ENCODE measurements at regions not wholly inside any gene's neighbourhood (a gene's known extent, or its start where the extent isn't known, plus 50 kb on each side); places are given as distances from the start of the nearest gene placed in this dataset.

- Histone ChIP-seq H3K27me3 (ENCODE audit: insufficient read depth) (no peaks in the 10 kb centered on the region), H4K20me1 (ENCODE audit: insufficient read depth) (no peaks in the 10 kb centered on the region), H3K4me2 (no peak overlapping the region), H3K9me2 (0 out of 2 replicates have a peak, but pooled peaks cover 3% of the 10 kb centered on the region), H3K9me3 (no peaks in the 10 kb centered on the region), H3K4me1 (ENCODE audit: control insufficient read depth in 1 of 2, insufficient read depth in 2 of 2, low read depth in 1 of 2, low read length in 1 of 2) (no peaks in the 10 kb centered on the region), H2AFZ (ENCODE audit: low read depth) (no peak overlapping the region), H3K27ac (ENCODE audit: low read depth in 2 of 2, low read length in 1 of 2) (no peak overlapping the region), H3K4me3 (ENCODE audit: low read depth in 2 of 2, low read length in 1 of 2) (no peak overlapping the region), H3F3A (replicated peaks; ENCODE audit: insufficient read depth) (no peaks in the 10 kb centered on the region), H3K79me2 (ENCODE audit: insufficient read depth) (no peaks in the 10 kb centered on the region), H3K9ac (no peak overlapping the region), H3K36me3 (replicated peaks in 1 of 2; ENCODE audit: control insufficient read depth in 1 of 2, insufficient read depth in 2 of 2, low read length in 1 of 2) (no peaks in the 10 kb centered on the region)
- POLR2A ChIA-PET: no interaction called here
- TF ChIP-seq MEF2A (IDR thresholded peaks at IDR 0.05; ENCODE audit: borderline replicate concordance, low read depth) (no peak), SIN3A (IDR thresholded peaks at IDR 0.05; ENCODE audit: borderline replicate concordance, low read depth, low read length) (no peak), EP300 (IDR thresholded peaks at IDR 0.05; ENCODE audit: borderline replicate concordance in 1 of 2, low read depth in 1 of 2, low read length in 1 of 2) (no peak), USF2 (IDR thresholded peaks at IDR 0.05; ENCODE audit: borderline replicate concordance, low read depth, low read length) (no peak), REST (IDR thresholded peaks at IDR 0.05; ENCODE audit: low read depth, low read length) (no peak), JUND (IDR thresholded peaks at IDR 0.05) (no peak), TEAD4 (IDR thresholded peaks at IDR 0.05; ENCODE audit: borderline replicate concordance, insufficient read depth) (no peak), RAD21 (IDR thresholded peaks at IDR 0.05; ENCODE audit: low read length) (no peak), NFIC (IDR thresholded peaks at IDR 0.05; ENCODE audit: borderline replicate concordance) (no peak), RFX5 (IDR thresholded peaks at IDR 0.05; ENCODE audit: low read length) (no peak), FOXJ3 (CRISPR knock-in tag; IDR thresholded peaks at IDR 0.05) (no peak), ZBTB33 (IDR thresholded peaks at IDR 0.05; ENCODE audit: borderline replicate concordance, low read depth) (no peak), YY1 (IDR thresholded peaks at IDR 0.05; ENCODE audit: low read depth) (no peak), PBX3 (IDR thresholded peaks at IDR 0.05) (no peak), RXRA (IDR thresholded peaks at IDR 0.05; ENCODE audit: borderline replicate concordance, low read depth) (no peak)
- no peak for DNase-seq
- CTCF ChIA-PET: no interaction called here
Measured at GRCh38 chr9:75504721-75505120, 385.8 kb upstream of the PCSK5 start.
